PC-3 (cell line): ENCODE measurements at regions not wholly inside any gene's neighbourhood (a gene's known extent, or its start where the extent isn't known, plus 50 kb on each side); places are given as distances from the start of the nearest gene placed in this dataset.

Source experiments
- CTCF ChIP-seq: fragments of 300-600 bp; sonication (generic); conservative IDR thresholded peaks from 2 replicates; pipeline ENCODE4 v1.5.1; 2017; ENCODE audit warnings: antibody characterized with exemption, low read depth, mild to moderate bottlenecking, low read length
- EZH2 ChIP-seq: fragments of 300-600 bp; sonication (generic); IDR thresholded peaks from one replicate; pipeline ENCODE4 v1.6.1; 2017; ENCODE audit warnings: antibody characterized with exemption, mild to moderate bottlenecking, low read length; ENCODE audit not compliant: unreplicated experiment

GRCh38 chr6:138695193-138695592, 78.4 kb upstream of the CCDC28A start:
- TF ChIP-seq EZH2 (no peak), CTCF (no peak)
